HFFc6 (cell line): ENCODE measurements at regions not wholly inside any gene's neighbourhood (a gene's known extent, or its start where the extent isn't known, plus 50 kb on each side); places are given as distances from the start of the nearest gene placed in this dataset.

ENCODE experiments used
- DNase-seq: peaks from one replicate; pipeline ENCODE4 v3.0.0-alpha.2; 2018
- H3K27ac Mint-ChIP-seq: 2 replicates; pipeline ENCODE4 v1.8.0; 2020; ENCODE audit warnings: mild to moderate bottlenecking, mixed read lengths
- H3K27me3 Mint-ChIP-seq: 2 replicates; pipeline ENCODE4 v1.8.0; 2021; ENCODE audit warnings: mild to moderate bottlenecking, moderate library complexity, mixed read lengths; ENCODE audit not compliant: insufficient read depth
- H3K36me3 Mint-ChIP-seq: 2 replicates; pipeline ENCODE4 v1.8.0; 2021; ENCODE audit warnings: low read depth, mixed read lengths
- H3K4me1 Mint-ChIP-seq: 2 replicates; pipeline ENCODE4 v1.8.0; 2020; ENCODE audit warnings: low read depth, mixed read lengths
- H3K4me3 Mint-ChIP-seq: 2 replicates; pipeline ENCODE4 v1.8.0; 2020; ENCODE audit warnings: mild to moderate bottlenecking, moderate library complexity, mixed read lengths
- H3K9me3 Mint-ChIP-seq: 2 replicates; pipeline ENCODE4 v1.8.0; 2020; ENCODE audit warnings: mild to moderate bottlenecking, mixed read lengths
- TF ChIP-seq, protein P1 (sequence below): fragments of 200-600 bp; sonication (generic); IDR thresholded peaks from 2 replicates; pipeline ENCODE4 v1.5.0; 2021; ENCODE audit warnings: antibody characterized with exemption, mild to moderate bottlenecking

DNA sequence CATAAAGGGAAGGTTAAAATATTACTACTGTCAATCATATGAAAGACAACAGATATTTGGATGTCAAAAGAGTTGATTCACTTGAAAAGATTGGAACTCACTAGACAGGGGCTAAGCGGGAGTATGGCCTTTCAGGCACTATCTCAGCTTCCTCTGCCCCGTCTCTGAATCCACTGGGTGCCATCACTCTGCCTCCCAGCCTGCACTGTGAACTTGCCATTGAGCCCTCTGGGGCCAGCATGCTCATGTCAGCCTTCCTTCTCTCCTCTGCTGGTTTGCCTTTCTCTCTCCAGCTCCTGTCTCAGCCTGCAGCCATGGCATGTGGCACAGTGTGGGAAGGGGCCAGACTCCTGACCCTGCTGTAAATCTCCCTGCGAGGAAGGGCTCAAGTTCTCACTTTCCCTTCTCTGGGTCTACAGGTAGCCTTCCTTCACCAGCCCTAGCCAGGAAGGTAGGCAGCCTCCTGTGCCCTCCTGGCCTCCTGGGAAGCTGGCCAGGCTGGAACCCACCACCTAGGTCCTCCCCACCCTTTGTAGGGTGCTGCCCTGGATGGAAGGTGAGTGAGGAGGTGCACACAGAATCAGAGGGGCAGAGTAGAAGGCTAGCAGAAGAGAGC lies 54.0 kb upstream of the SLCO2A1 start:
- H3K27ac Mint-ChIP-seq = no peak overlapping the region
- H3K27me3 Mint-ChIP-seq = no peaks in the 10 kb centered on the region
- peaks cover 4% of the 10 kb centered on the region; the same call in 1 of the 2 replicates for H3K36me3 Mint-ChIP-seq
- H3K9me3 Mint-ChIP-seq = peaks cover 14% of the 10 kb centered on the region
- TF ChIP-seq, protein P1, sequence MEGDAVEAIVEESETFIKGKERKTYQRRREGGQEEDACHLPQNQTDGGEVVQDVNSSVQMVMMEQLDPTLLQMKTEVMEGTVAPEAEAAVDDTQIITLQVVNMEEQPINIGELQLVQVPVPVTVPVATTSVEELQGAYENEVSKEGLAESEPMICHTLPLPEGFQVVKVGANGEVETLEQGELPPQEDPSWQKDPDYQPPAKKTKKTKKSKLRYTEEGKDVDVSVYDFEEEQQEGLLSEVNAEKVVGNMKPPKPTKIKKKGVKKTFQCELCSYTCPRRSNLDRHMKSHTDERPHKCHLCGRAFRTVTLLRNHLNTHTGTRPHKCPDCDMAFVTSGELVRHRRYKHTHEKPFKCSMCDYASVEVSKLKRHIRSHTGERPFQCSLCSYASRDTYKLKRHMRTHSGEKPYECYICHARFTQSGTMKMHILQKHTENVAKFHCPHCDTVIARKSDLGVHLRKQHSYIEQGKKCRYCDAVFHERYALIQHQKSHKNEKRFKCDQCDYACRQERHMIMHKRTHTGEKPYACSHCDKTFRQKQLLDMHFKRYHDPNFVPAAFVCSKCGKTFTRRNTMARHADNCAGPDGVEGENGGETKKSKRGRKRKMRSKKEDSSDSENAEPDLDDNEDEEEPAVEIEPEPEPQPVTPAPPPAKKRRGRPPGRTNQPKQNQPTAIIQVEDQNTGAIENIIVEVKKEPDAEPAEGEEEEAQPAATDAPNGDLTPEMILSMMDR = no peak
- no peak overlapping the region for H3K4me3 Mint-ChIP-seq
- peaks cover 21% of the 10 kb centered on the region; the same call in 1 of the 2 replicates for H3K4me1 Mint-ChIP-seq
- DNase-seq = no peak

DNA sequence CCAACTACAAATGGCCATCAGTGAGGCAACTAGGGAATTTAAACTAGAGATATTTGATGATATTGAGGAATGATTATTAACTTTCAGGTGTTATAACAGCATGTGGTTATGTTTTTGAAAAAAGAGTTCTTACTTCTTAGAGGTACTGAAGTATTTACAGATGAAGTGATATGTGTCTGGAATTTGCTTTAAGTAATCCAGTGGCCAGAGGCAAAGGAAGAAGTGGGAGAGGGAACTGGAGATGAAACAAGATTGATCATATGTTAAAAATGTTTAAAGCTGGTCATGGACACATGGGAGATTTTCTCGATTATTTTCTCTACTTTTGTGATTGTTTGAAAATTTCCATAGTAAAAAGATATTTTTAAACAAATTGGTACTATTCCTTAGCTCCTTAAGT lies 53.3 kb upstream of the SLCO2A1 start:
- TF ChIP-seq, protein P1 = no peak
- Mint-ChIP-seq H3K9me3 (peaks cover 14% of the 10 kb centered on the region), H3K36me3 (no peaks in the 10 kb centered on the region; the same call in 1 of the 2 replicates)

DNA sequence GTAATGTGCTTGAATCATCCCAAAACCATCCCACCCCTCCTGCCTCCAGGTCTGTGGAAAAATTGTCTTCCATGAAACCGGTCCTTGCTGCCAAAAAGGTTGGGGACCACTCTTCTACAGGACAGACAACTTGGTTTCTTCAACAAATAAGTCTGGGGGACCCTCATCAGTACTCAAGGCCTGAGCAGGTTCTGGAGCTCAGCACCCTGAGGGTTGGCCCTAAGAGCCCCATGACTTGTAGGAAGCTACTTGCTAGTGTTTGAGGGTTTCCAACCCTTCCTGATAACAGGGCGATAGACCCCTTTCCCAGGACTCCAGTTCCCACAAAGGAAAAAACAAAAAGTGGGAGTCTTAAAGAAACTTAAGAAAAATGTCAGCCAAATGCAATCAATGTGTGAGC lies 52.9 kb upstream of the SLCO2A1 start:
- Mint-ChIP-seq H3K9me3 (peaks cover 14% of the 10 kb centered on the region), H3K4me3 (no peak overlapping the region), H3K27me3 (no peaks in the 10 kb centered on the region), H3K36me3 (no peaks in the 10 kb centered on the region; the same call in 1 of the 2 replicates), H3K4me1 (peaks cover 33% of the 10 kb centered on the region; the same call in 1 of the 2 replicates), H3K27ac (no peak overlapping the region)
- no peak for DNase-seq
- TF ChIP-seq, protein P1 = no peak

More for the DNA sequence above, 53.3 kb upstream of the SLCO2A1 start:
- H3K27me3 Mint-ChIP-seq = no peaks in the 10 kb centered on the region
- H3K4me1 Mint-ChIP-seq = peaks cover 28% of the 10 kb centered on the region; the same call in 1 of the 2 replicates
- no peak overlapping the region for H3K27ac Mint-ChIP-seq
- no peak overlapping the region for H3K4me3 Mint-ChIP-seq
- no peak for DNase-seq

DNA sequence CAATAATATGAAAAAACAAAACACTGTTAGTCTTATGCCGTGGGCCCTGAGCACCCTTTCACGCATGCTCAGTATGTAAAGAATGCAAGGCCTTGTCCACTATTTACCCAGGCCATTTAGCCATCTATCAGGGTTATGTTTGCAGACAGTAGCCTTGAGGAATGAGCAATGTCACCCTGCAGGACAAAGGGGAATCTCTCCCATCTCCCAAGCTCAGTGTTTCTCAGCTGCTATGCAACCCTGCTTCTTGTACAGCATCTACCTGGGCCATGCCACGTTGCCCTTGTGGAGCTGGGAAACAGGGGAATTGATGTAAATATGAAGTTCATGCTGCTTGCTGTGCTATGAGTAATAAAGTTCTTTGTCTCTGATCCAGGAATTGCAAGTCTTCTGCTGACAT lies 51.5 kb upstream of the SLCO2A1 start:
- Mint-ChIP-seq H3K4me3 (no peak overlapping the region), H3K27me3 (peaks cover under 1% of the 10 kb centered on the region; the same call in 1 of the 2 replicates), H3K36me3 (no peaks in the 10 kb centered on the region; the same call in 1 of the 2 replicates), H3K4me1 (peaks cover 33% of the 10 kb centered on the region; the same call in 1 of the 2 replicates), H3K9me3 (peaks cover 14% of the 10 kb centered on the region), H3K27ac (no peak overlapping the region)
- DNase-seq = no peak
- TF ChIP-seq, protein P1 = no peak

DNA sequence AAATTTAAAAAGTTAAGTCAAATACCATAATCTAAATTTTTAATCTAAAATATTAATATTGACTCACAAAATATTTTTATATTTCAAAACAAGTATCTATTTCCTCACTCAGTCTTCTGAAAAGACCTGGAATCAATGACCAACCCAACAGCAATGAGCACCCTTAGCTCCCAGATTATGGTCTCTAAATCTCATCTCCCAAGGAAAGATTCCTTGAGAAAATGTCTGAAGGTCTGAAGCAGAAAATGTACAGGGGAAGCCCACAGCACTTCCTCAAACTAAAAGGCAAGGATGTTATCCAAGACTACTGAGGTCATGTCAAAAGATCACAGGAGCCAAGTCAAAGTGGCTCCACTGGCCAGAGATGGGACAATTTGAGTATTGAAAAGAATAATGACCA lies 51.0 kb upstream of the SLCO2A1 start:
- TF ChIP-seq, protein P1 = no peak
- Mint-ChIP-seq H3K4me3 (no peak overlapping the region), H3K27ac (no peak overlapping the region), H3K9me3 (peaks cover 14% of the 10 kb centered on the region), H3K36me3 (no peaks in the 10 kb centered on the region; the same call in 1 of the 2 replicates), H3K27me3 (peaks cover 2% of the 10 kb centered on the region), H3K4me1 (peaks cover 33% of the 10 kb centered on the region; the same call in 1 of the 2 replicates)
- DNase-seq = no peak
